Nephron (organoid): ENCODE measurements at regions not wholly inside any gene's neighbourhood (a gene's known extent, or its start where the extent isn't known, plus 50 kb on each side); places are given as distances from the start of the nearest gene placed in this dataset.
A peak's percentile ranks its signal among the peaks of the same experiment; 100 is the strongest.

Source experiments
- H3K27ac Mint-ChIP-seq, 3 experiments: 2 replicates each; pipeline ENCODE4 v1.8.0; 2020; ENCODE audit warnings: mixed read lengths in 3 of 3, mild to moderate bottlenecking in 2 of 3, moderate library complexity in 1 of 3
- H3K27me3 Mint-ChIP-seq: 2 replicates; pipeline ENCODE4 v1.8.0; 2021; ENCODE audit warnings: low read depth, mild to moderate bottlenecking, moderate library complexity, mixed read lengths
- H3K36me3 Mint-ChIP-seq: 2 replicates; pipeline ENCODE4 v1.8.0; 2020; ENCODE audit warnings: low read depth, mixed read lengths
- H3K4me1 Mint-ChIP-seq: 2 replicates; pipeline ENCODE4 v1.8.0; 2020; ENCODE audit warnings: mixed read lengths
- H3K4me3 Mint-ChIP-seq, 3 experiments: 2 replicates each; pipeline ENCODE4 v1.8.0; 2020; ENCODE audit warnings: mild to moderate bottlenecking in 3 of 3, mixed read lengths in 3 of 3, moderate library complexity in 2 of 3
- H3K9me3 Mint-ChIP-seq: 2 replicates; pipeline ENCODE4 v1.8.0; 2020; ENCODE audit warnings: mixed read lengths
- CTCF ChIP-seq, 3 experiments: fragments of 200-600 bp; sonication (generic); IDR thresholded peaks; one replicate each; pipeline ENCODE4 v1.5.0; 2021; ENCODE audit warnings: antibody characterized with exemption in 3 of 3; ENCODE audit not compliant: unreplicated experiment in 3 of 3

- H3K9me3 Mint-ChIP-seq, result peaks cover 23% of the 10 kb centered on the region
- H3K36me3 Mint-ChIP-seq, result peaks cover 7% of the 10 kb centered on the region
- H3K27ac Mint-ChIP-seq, result peak overlapping the region in 2 of 3 experiments; percentile 10 to 36
- H3K27me3 Mint-ChIP-seq, result peaks cover 30% of the 10 kb centered on the region
- TF ChIP-seq CTCF (IDR thresholded peaks at IDR 0.05; ENCODE audit: unreplicated experiment in 3 of 3), result no peak
- peaks cover 55% of the 10 kb centered on the region for H3K4me1 Mint-ChIP-seq
- H3K4me3 Mint-ChIP-seq, result peak overlapping the region in 1 of 3 experiments; percentile 2
These were observed 94.9 kb upstream of the POU3F1 start for GRCh38 chr1:38141483-38141882.

- Mint-ChIP-seq H3K36me3 (no peaks in the 10 kb centered on the region), H3K4me3 (peak overlapping the region in 2 of 3 experiments; percentile 1 to 22), H3K9me3 (peaks cover 9% of the 10 kb centered on the region), H3K4me1 (peaks cover 70% of the 10 kb centered on the region), H3K27me3 (peaks cover 45% of the 10 kb centered on the region), H3K27ac (peak overlapping the region in 2 of 3 experiments; percentile 3 to 80)
- TF ChIP-seq CTCF (IDR thresholded peaks at IDR 0.05; ENCODE audit: unreplicated experiment in 3 of 3), result no peak
These were observed 93.3 kb upstream of the POU3F1 start for GRCh38 chr1:38139738-38140487.

- peaks cover 42% of the 10 kb centered on the region for H3K27me3 Mint-ChIP-seq
- peak overlapping the region in 2 of 3 experiments; percentile 80 to 94 for H3K27ac Mint-ChIP-seq
- peaks cover 1% of the 10 kb centered on the region for H3K9me3 Mint-ChIP-seq
These were observed 92.1 kb upstream of the POU3F1 start for GRCh38 chr1:38138498-38139233.

GRCh38 chr1:38137164-38137563 is 90.6 kb upstream of the POU3F1 start:
- H3K27me3 Mint-ChIP-seq, result peaks cover 40% of the 10 kb centered on the region
- no peak for TF ChIP-seq CTCF (IDR thresholded peaks at IDR 0.05; ENCODE audit: unreplicated experiment in 3 of 3)
- H3K36me3 Mint-ChIP-seq, result no peaks in the 10 kb centered on the region
- H3K27ac Mint-ChIP-seq, result no peak overlapping the region
- peaks cover 78% of the 10 kb centered on the region for H3K4me1 Mint-ChIP-seq
- no peaks in the 10 kb centered on the region for H3K9me3 Mint-ChIP-seq
- H3K4me3 Mint-ChIP-seq, result no peak overlapping the region

More at GRCh38 chr1:38138498-38139233, 92.1 kb upstream of the POU3F1 start:
- H3K36me3 Mint-ChIP-seq, result no peaks in the 10 kb centered on the region
- H3K4me3 Mint-ChIP-seq, result peak overlapping the region in 2 of 3 experiments; percentile 19 to 27
- peaks cover 77% of the 10 kb centered on the region for H3K4me1 Mint-ChIP-seq
- TF ChIP-seq CTCF (IDR thresholded peaks at IDR 0.05; ENCODE audit: unreplicated experiment in 3 of 3), result peak in 2 of 3 experiments; percentile 26 to 47

- Mint-ChIP-seq H3K4me3 (peak overlapping the region in 2 of 3 experiments; percentile 4 to 31), H3K4me1 (peaks cover 81% of the 10 kb centered on the region), H3K27me3 (peaks cover 45% of the 10 kb centered on the region), H3K9me3 (no peaks in the 10 kb centered on the region), H3K27ac (peak overlapping the region; percentile 28 to 62 (median 35)), H3K36me3 (no peaks in the 10 kb centered on the region)
- TF ChIP-seq CTCF (IDR thresholded peaks at IDR 0.05; ENCODE audit: unreplicated experiment in 3 of 3), result no peak
These were observed 89.2 kb upstream of the POU3F1 start for GRCh38 chr1:38135625-38136414.
